Hematopoietic multipotent progenitor cell (in vitro differentiated cells): ENCODE measurements at regions not wholly inside any gene's neighbourhood (a gene's known extent, or its start where the extent isn't known, plus 50 kb on each side); places are given as distances from the start of the nearest gene placed in this dataset.

Source experiments
- DNase-seq, 3 donors: peaks; one replicate each; pipeline ENCODE4 v3.0.0-alpha.2; 2011 to 2015; ENCODE audit warnings: low read depth in 2 of 3, low spot score in 2 of 3

- no peak for DNase-seq
These were observed 133.9 kb downstream of the HMX1 start for GRCh38 chr4:8737601-8738279.

DNA sequence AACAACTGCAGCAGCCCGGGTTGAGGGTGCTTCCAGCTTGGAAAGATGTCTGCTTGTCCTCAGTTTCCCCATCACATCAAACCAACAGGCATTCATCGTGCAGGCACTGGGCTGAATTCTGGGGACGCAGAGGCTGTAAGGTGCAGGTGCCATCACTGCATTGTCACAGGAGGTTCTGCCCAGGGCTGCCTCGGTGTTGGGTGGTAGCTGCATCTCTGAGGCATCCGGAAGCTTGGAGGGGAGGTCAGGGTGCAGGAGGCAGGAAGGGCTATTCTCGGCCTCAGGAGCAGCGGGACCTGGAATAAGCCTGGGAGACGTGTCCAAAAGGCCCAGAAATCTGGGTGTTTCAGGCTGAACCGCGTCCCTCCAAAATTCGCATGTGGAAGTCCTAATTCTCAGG, 134.6 kb downstream of the HMX1 start:
- no peak for DNase-seq

DNA sequence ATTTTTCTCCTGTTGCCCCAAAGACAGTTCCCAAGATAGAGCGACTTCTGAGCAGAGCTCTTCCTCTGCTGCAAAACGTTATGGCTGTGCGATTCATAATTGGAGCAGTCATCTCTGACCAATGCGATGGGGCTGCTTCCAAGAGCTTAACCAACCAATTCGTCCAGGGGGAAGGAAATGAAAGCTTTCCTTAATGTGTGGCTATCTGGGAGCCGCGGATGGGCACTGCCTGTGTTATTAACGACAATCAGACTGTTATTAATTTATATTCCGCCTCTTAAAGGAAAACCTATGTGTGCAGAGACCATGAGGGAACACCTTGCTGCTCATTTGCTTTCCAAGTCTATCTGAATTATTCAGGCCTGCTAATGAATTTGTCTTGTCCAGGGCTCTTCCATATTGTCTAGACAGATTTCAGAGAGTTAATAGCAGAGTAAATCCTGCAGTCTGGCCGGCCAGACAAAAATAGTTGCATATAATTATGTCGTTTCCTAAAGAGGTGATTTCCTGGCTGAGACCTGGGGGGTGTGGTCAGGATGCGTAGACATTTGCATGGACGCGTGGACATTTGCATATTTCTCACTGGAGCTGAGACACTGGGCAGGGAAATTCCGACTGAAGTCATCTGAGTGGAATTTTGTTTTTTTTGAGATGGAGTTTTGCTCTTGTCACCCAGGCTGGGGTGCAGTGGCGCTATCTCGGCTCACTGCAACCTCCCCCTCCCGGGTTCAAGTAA, 135.4 kb downstream of the HMX1 start:
- no peak for DNase-seq

DNA sequence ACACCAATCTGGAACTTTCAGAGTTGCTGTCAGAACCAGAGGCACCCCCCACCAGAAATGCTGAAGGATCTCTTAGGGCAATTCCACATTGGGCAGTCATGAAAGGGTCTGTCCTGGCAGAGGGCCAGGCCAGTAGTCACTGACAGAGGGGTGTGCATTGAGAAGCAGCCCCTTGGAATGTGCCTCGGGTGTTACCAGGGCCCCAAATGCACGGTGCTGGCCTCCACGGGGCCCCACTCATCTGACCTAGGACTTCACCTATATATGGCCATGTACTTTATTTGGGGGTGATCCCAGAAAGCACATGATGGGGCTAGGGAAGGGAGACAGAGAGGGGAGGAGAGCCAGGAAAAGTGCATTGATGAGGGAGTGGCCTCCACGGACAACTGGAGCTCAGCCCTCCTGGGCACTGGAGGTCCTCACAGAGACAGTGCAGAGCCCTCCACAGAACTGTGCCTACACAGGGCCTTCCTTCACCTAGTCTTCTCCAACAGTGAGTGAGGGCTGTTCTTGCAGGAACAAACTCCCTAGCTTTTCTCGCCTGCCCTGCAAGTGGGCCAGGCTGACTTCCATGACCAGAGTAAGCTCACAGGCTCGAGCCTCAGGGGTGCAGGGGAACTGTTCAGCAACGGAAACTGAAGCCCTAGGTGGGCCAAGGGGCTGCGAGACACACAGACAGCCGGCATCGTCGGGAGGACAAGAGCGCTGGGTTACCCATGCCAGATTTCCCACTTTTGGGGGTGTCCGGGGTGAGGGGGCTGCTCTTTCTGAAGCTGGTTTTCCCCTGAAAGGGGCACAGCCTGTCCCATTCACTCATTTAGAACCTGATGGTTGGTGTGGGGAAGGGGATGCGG, 136.2 kb downstream of the HMX1 start:
- no peak for DNase-seq

GRCh38 chr4:8732681-8733243, 138.9 kb downstream of the HMX1 start:
- DNase-seq: no peak

- DNase-seq: no peak
These were observed 139.5 kb downstream of the CPZ start for GRCh38 chr4:8732092-8732491.

DNA sequence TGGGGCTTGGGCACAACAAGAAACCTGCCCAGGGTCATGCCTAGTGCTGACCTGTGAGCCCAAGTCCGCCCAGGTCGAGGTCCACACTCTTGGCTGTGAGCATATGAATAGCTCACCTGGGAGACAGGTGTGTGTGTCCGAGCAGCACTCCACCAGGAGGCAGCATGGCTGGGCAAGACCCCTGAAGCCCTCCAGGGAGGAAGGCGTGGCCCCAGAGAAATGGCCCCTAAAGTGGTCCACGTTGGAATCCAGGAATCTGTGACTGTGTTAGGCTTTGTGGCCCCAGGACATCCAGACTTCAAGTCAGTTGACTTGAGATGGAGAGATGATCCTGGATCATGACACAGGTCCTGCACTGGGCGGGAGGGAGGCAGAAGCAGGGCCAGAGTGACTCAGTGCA, 138.8 kb downstream of the CPZ start:
- DNase-seq: no peak

DNA sequence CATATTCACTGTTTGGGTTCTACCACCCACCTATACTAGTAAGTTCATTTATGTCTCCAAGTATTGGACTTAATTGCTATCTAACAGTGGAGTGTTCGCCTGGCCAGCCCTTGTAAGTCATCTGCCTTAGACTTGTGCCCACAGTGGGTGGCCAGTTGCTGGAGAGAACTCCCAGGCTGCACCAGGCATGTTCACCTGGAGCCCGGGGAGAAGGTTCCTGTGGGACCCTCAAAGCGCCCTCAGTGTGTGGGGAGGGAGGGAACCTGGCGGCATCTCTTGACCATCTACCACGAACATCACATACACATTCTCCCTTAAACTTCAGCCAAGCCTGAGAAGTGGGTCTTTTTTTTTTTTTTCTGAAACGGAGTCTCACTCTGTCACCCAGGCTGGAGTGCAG, 138.1 kb downstream of the CPZ start:
- no peak for DNase-seq

GRCh38 chr4:8730159-8730558, 137.6 kb downstream of the CPZ start:
- no peak for DNase-seq

- no peak for DNase-seq
These were observed 137.0 kb downstream of the CPZ start for GRCh38 chr4:8729408-8730149.

GRCh38 chr4:8728536-8729407, 136.2 kb downstream of the CPZ start:
- no peak for DNase-seq

DNA sequence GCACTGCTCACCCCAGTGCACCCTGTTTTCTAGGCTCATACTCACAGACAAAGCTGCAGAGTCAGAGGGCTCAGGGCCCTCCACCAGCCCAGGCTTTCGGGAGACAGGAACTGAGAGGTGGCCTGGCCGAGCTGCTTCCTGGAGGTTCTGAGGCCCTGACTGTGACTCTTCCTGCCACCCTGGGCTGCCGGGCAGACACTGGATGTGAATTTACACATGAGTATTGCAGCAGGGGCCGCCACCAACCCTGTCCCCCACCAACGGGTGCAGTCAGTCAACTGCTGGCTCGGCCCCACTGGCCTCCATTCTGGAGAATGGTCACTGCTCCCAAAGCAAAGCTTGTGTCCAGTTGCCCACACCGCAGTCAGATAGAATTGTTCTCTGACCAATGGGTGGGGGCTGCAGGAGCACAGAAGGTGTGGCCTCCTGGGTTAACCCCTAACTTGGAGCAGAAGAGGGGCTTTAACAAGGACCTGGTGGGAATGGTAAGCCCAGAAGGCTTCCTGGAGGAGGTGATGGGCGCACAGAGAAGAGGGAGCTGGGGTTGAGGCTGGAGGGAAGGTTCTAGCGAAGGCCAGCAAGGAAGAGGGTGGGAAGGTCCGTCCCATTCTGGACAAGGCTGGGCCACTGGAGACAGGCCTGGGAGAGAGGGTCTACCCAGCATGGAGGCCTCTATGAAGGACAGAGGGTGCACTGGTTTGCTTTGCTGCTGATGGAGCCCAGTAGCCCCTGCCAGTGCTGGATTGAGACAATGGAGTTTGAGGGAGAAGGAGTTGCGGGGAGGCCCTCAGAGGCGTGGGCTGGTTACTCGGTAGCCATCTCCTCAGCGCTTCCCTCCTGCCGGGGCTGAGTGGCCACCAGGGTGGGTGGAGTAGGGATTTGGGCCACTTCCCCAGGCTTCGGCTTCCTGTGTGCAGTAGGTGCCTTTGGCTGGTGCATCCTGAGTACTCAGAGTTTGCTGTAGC, 135.3 kb downstream of the CPZ start:
- DNase-seq: no peak

GRCh38 chr4:8727131-8727530, 134.6 kb downstream of the CPZ start:
- DNase-seq: no peak

DNA sequence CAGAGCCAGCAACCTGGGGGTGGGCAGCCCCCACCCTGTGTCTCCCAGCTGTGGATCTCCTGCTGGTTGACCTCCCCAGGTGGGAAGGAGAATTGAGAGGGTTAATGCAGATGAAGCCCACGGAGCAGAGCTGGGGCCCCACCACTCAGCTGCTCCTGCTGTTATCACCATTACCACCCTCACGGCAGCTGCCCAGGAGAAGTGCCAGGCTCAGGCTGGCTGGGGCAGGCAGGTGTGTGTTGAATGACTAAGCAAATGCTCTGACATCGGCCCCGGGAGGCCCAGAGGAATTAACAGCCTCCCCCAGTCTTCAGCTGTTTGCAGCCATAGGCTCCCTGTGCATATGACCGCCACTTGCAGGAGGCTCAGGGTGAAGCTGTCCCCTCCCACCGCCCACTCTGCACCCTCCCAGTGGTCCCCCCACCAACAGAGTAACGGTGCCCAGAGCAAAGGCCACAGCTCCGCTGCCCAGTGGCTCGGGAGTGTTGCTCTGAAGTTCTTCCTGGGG, 133.8 kb downstream of the CPZ start:
- no peak for DNase-seq

- no peak for DNase-seq
These were observed 133.3 kb downstream of the CPZ start for GRCh38 chr4:8725845-8726244.

DNA sequence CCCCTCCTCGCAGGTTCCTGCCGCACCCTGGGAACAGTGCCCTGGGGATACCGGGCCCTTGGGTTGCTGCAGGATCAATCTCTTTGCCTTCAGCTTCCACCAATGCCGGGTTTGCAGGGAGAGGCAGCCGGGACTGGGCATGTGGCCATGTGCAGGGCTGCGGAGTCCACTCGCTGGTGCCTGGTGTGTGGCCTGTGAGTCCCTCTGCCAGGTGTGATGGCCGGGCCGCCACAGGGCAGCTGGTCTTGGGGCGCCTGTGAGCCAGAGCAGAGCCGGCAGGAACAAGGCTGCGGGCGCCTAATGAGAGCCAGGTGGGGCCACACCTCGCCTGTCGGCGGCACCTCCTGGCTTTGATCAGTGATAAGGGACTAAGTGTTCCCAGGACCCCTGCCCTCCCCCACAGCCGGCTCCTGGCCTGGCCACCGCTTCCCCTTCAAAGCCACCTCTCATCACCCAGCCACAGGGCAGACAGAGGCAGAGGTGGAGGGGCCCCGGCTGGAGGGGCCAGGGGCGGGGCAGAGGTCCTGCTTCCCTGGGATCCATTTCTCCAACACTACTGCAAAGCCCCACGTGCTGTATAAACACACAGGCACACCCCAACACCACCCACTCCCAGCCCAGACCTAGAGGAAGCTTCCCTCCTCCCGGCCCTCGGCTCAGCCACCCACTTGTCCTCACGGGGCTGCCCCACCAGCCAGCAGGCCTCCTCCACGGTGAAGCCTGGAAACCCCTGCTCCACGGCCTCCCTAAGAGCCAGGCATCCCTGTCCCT, 132.7 kb downstream of the CPZ start:
- no peak for DNase-seq

- no peak for DNase-seq
These were observed 132.0 kb downstream of the CPZ start for GRCh38 chr4:8724436-8725070.
